GM21381 (cell line): ENCODE measurements at regions not wholly inside any gene's neighbourhood (a gene's known extent, or its start where the extent isn't known, plus 50 kb on each side); places are given as distances from the start of the nearest gene placed in this dataset.

Experiments
- ATAC-seq: cut with Tn5 transposase; IDR thresholded peaks from one replicate; pipeline ENCODE4 v1.9.1; 2021; ENCODE audit warnings: mild to moderate bottlenecking, moderate library complexity; ENCODE audit not compliant: unreplicated experiment

GRCh38 chr1:98428864-98429263 is 232.7 kb upstream of the SNX7 start:
- no peak for ATAC-seq

- no peak for ATAC-seq
These were observed 233.9 kb upstream of the SNX7 start for GRCh38 chr1:98427664-98428063.

- ATAC-seq, result no peak
These were observed 235.4 kb upstream of the SNX7 start for GRCh38 chr1:98426092-98426491.

GRCh38 chr1:98422816-98423215 is 238.7 kb upstream of the SNX7 start:
- no peak for ATAC-seq

GRCh38 chr1:98421085-98421435 is 240.5 kb upstream of the SNX7 start:
- ATAC-seq, result no peak

GRCh38 chr1:98420376-98421084 is 241.0 kb upstream of the SNX7 start:
- ATAC-seq, result no peak

GRCh38 chr1:98417820-98418219 is 243.7 kb upstream of the SNX7 start:
- no peak for ATAC-seq

GRCh38 chr1:98410082-98410481 is 251.4 kb upstream of the SNX7 start:
- ATAC-seq, result no peak

- ATAC-seq, result no peak
These were observed 255.0 kb upstream of the SNX7 start for GRCh38 chr1:98406352-98407088.

- ATAC-seq, result peak; percentile 76
These were observed 255.9 kb upstream of the SNX7 start for GRCh38 chr1:98405581-98406074.

GRCh38 chr1:98404866-98405265 is 256.7 kb upstream of the SNX7 start:
- ATAC-seq, result no peak

- ATAC-seq, result no peak
These were observed 257.5 kb upstream of the SNX7 start for GRCh38 chr1:98403963-98404480.

GRCh38 chr1:98402860-98403259 is 258.7 kb upstream of the SNX7 start:
- no peak for ATAC-seq

- ATAC-seq, result no peak
These were observed 261.1 kb upstream of the SNX7 start for GRCh38 chr1:98400446-98400845.

- no peak for ATAC-seq
These were observed 262.3 kb upstream of the SNX7 start for GRCh38 chr1:98399218-98399617.

- no peak for ATAC-seq
These were observed 262.9 kb upstream of the SNX7 start for GRCh38 chr1:98398649-98399048.

- ATAC-seq, result no peak
These were observed 263.4 kb upstream of the SNX7 start for GRCh38 chr1:98398092-98398491.

GRCh38 chr1:98393719-98394118 is 267.8 kb upstream of the SNX7 start:
- ATAC-seq, result no peak

- no peak for ATAC-seq
These were observed 270.3 kb upstream of the SNX7 start for GRCh38 chr1:98391175-98391574.

GRCh38 chr1:98389809-98390208 is 271.7 kb upstream of the SNX7 start:
- ATAC-seq, result no peak

- peak; percentile 68 for ATAC-seq
These were observed 273.1 kb upstream of the SNX7 start for GRCh38 chr1:98388441-98388840.

- no peak for ATAC-seq
These were observed 273.8 kb upstream of the SNX7 start for GRCh38 chr1:98387701-98388100.
